ENCODE measurements at regions not wholly inside any gene's neighbourhood (a gene's known extent, or its start where the extent isn't known, plus 50 kb on each side); places are given as distances from the start of the nearest gene placed in this dataset.
"Not testable (repeated sequence)": the region's sequence is repeated elsewhere in the genome, so short reads cannot be mapped to it uniquely, and the experiment has no call there.

DNA sequence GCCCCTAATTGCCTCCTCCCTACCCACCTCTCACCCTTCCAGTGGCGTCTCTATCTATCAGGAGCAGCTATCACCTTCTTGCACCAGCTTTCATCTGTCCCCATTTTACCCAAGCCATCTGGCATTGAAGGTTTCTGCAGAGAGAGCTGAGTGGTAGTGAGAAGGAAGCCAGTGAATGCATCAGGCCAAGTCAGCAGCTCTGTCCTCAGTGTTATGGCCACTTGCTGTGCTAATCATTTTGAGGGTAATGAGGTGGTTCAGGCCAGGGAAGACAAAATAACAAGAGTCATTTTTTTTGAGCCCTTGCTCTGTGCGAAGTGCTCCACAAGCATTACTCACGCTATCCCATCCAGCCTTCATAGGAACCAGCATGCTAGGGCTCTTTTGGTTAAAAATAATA is 164.7 kb downstream of the SUDS3 start:
- no peak for DNase-seq

DNA sequence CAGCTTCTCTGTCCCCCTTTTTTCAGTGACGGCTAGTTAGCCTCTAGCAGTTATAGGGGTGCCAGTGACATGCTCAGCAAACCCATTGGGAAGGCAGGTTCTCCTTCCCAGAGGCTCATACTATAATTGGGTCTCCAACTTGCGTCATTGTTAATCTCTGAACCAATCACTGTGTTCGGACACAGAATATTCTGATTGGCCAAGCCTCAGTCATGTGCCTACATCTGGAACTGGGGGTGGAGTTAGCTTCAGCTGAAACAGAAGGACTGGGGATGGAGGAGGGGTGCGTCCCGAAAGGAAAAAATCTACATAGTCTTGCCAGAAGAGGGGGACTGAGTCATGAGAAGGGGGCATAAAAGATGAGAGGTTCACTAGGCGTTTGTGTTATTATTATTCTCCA is 165.6 kb downstream of the SUDS3 start:
- DNase-seq = no peak

DNA sequence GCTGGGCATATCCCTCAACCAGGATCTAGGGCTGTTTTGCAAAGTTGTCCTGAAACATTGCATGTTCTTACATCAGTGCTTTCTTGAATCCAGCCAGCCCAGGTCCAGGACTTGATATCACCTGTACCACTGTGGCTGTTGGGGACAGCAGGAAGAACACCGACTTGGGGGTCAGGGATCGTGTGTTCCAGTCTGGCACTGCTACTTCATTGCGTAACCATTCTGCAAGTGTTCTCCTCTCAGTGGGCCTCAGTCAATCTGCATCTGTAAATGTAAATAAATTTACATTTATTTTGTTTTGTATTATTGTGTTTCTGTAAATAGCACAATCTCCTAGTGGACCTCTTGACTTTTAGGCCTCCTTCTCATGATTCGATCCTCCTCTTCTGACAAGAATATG is 167.3 kb downstream of the SUDS3 start:
- no peak for DNase-seq

DNA sequence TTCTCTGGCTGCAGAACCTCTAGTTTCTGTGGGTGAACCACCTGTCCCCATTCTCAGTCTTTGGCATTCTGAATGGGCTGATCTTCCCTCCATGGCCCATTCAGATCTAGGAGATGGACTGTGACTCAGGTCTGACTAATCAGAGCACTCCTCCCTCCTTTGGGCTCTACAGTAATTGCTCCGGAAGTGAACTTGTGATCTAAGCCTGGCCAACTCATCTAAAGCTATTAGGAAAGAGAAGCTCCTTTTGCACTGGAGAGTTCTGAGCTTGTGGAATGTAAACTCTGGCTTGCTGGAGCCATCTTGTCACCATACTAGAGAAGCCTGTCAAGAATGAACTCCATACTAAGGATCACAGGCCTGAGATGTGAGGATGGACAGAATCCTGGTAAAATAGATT is 168.2 kb downstream of the SUDS3 start:
- DNase-seq = no peak

DNA sequence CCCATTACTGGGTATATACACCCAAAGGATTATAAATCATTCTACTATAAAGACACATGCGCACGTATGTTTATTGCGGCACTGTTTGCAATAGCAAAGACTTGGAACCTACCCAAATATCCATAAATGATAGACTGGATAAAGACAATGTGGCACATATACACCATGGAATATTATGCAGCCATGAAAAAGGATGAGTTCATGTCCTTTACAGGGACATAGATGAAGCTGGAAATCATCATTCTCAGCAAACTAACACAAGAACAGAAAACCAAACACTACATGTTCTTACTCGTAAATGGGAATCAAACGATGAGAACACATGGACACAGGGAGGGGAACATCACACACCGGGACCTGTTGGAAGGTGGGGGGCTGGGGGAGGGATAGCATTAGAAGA is 171.3 kb downstream of the SUDS3 start:
- DNase-seq = not testable (repeated sequence)

DNA sequence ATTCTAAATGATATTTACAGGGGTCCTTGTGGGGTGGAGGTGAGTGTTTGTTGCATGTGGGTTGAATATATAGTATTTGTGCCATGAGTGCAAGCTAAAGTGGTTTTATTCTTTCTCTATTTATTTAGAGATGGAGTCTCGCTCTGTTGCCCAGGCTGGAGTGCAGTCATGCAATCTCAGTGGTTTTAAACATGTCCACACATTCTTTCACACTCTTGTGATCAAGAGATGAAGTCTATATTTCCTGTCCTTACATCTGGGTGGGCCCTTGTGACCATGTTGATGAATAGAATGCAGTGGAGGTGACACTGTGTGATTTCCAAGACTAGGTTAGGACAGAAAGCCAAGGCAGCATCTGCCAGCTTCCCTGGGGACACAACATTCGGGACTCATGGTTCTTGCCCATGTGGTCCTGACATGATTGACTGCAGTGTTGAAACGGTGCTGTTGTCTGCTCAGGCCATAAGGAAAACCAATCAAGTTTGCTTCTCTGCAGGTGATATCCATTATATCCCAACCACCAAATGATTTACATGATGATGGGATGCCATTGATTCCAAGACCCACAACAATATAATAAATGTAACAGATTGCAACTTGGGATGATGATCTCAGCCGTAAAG is 172.6 kb downstream of the SUDS3 start:
- no peak for DNase-seq

DNA sequence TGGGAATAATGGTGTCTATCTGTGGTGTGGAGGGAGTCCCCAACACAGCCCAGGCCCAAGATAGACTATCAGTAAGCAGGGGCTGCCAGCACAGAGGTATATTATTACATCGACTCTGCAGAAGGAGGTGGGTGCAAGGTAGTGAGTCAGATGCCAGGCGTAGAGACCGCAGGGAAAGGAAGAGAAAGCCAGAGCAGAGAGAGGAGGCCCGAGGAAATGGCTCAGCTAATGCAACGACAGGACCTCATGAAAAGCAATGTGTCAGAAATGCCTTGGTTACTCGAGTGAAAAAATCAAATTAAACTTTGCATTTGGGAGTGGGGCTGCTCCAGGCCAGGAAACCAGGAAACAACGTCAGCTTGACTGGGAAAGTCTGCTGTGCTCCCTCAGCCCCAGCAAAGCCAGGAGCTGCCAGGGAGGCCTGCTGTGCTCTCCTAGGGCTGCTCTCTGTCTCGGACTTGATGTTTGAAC is 173.2 kb downstream of the SUDS3 start:
- DNase-seq = no peak

DNA sequence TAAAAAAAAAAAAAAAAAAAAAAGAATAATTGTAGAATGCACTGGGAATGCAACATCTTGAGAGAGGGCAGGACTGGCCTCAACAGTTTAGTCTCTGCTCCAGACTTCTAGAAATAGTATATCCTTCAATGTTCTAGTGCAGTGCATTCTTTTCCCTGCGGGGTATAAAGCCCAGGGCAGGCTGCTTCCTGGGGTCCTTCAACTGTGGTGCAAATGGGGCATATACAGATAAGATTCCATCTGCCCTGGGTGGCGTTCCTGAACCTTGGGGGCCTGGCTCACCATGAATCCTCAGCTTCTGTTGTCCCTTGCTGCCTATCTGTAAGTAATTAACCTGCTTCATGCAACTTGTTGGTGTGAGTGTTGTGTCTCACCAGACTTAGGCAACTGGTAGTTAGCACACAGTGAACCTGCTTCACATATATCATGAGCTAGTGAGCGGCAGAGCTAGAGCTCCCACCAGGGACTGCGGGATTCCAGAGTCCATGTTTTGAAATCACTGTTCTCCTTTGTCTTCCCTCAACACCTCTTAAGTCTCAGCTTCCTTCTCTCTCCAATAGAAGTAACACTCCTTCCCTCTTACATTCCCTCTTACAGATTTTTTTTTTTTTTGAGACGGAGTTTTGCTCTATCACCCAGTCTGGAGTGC is 177.6 kb downstream of the SUDS3 start:
- DNase-seq = no peak

DNA sequence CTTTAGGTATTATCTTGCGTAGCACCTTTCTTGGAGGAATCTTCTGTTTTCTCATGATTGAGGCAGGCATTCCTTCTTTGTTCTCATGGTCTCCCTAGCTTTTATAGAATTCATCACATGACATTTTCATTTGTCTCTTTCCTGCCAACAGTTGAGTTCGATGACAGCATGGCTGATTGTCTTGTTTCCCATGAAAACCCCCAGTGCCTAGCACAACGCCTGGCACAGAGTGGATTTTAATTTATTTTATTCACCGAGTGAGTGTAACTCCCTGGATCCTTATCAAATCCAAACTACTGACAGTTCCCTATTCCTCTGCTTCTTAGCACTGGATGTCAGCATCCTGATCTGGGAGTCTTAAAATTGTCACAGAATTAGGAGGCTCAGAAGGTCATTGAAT is 182.6 kb downstream of the SUDS3 start:
- no peak for DNase-seq

DNA sequence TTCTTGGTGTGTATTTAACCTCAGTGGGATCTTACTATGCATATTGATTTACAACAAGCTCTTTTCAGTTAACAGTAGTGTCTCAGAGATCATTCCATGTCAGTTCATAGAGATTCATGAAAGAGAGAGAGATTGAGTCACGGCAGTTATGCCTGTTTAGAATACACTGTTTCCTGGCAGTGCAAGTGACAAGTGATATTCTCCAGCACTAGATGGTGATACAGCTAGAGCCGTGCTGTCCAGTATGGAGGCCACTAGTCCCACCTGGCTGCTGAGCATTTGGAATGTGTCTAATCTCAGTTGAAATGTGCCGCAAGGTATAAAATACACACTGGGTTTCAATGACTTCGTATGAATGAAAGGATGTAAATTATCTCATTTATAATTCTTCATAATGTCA is 184.4 kb downstream of the SUDS3 start:
- DNase-seq = no peak

DNA sequence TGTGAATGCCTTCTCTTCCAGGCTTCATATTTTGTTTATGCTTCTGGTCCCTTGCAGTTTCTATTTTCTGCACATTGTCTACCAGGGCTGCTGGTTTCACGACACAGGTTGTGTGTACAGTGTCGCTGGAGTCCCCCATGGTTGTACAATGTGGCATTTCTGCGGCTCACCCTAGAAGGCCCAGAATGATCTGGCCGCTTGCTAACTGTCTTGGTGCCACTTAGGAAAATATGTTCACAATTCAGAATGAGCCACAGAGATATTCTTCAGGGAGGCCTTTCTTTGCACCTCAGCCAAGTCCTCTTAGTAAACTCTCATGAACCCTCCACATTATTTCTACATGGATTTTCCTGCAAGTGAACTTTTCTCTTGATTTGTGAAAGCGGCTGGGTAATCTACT is 195.4 kb downstream of the SUDS3 start:
- DNase-seq = no peak

DNA sequence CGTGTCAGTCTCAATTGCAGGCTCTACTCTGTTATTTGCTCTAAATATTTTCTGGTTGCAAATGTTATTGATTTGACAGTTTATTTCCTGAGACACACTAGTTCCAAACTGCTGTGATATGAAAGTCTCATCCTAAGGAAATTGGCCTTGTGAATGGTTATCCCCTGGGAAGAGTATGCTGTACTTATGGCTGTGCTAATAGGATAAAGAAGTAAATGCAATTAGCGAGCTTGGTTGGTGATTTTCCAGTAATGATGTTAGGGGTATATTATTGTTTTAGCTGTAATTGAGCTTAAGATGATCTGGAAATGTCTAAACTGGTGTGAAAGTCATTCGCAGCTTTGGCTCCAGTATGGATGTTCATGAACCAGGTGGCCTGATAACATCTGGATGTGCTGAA is 197.9 kb downstream of the SUDS3 start:
- DNase-seq = no peak

DNA sequence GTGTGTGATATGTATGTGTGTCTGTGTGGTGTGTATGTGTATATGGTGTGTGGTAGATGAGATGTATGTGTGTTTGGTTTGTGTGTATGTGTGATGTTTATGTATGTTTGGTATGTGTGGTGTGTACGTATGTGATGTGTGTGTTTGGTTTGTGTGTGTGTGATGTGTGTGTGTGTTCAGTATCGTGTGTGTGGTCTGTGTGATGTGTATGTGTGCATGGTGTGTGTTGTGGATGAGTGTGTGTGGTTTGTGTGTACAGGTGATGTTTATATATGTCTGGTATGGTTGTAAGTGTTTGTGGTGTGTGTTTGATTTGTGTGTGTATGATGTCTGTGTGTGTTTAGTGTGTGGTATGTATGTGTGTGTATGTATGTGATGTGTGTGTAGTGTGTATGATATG is 199.4 kb downstream of the SUDS3 start:
- no peak for DNase-seq

DNA sequence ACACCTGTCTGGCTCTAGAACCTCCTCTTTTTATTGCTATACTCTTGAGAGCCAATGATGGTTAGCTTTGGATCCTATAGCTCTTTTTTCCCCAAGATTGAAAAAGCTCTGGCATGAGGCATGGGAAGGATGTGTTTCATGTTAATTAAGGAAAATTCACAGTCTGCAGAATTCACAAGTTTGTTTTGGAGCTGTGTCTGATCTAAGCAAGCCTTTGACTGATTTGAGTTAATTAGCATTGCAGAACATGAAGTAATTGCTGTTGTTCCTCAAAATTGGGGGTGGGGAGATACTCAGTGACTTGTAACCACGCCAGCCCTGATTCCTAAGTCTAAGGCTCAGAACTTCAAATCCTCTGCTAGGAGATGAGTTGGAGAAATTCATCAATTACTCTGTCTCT is 205.0 kb downstream of the SUDS3 start:
- no peak for DNase-seq

DNA sequence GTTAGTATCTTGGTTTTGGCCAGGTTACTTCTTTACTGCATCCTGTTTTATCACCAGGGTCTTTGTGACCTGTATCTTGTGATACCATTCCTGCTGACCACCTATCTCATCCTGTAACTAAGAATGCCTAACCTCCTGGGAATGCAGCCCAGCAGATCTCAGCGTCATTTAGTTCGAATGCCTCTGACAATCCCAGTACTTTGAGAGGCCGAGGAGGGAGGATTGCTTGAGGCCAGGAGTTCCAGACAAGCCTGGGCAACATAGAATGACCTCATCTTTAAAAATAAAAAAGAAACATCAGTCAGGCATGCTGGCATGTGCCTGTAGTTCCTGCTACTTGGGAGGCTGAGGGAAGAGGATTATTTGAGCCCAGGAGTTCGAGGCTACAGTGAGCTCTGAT is 206.5 kb downstream of the SUDS3 start:
- DNase-seq = no peak

DNA sequence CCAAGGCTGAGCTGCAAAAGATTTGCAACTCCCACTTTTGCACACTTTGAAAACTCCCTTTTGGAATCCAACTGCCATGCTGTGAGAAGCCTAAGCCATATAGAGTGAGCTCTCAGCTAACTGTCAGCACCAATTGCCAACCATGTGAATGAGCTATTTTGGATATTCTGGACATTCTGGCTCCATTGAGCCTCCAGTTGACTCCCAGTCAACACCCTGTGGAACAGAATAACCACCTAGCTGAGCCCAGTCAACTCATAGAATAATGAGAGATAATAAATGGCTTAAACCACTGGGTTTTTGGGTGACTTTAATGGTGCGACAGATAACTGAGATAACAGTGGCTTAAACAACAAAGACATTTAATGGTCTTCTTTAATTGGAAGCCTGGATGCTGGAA is 210.1 kb downstream of the SUDS3 start:
- no peak for DNase-seq

DNA sequence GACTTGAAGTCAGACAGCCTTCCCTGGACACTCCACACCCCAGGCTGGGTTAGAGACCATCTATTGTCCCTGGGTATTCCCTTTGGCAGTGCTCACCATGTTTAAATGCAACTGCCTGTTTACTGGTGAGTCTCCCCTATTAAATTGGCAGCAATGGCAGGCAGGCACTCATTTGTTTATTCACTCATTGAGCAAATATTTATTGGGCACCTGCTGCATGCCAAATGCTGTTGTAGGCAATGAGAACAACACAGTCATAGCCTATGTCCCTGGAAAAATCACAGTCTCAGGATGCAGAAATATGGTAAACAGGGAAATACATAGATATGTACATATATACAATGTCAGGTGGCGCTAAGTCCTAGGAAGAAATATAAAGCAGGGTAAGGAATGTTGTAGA is 212.8 kb downstream of the SUDS3 start:
- no peak for DNase-seq

DNA sequence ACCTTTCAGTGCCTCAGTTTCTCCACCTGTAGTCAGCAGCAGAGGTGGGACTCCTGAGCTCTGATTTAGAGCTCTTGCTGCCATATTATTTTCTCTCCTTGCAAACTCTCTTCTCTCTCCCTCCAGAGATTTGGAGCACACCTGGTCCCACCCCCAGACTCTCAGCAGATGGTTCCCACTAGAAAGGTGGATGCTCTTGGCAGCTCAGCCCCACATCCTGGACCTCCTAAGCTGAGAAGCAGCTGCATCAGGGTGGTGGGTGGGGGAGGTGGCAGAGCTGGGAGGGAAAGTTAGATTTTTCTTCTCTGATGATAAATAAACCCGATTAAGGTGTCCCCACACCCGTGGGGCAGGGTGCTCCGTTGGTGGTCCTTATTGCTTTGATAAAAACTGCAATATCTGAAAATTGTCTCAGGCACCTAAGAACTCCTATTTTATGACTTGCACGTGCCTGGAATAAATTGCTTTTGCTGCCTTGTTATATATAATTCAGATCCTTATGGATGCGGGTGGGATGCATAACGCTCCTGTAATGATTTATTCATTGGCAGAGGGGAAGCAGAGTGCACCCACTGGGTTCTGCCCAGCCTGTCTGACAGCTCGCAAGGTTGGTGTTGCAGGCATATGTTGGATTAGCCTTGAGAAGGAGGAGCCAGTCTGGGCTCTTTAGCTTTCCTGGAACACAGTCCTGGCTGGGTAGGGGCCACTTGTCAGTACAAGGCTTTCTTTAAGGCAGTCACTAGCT is 214.2 kb downstream of the SUDS3 start:
- no peak for DNase-seq

DNA sequence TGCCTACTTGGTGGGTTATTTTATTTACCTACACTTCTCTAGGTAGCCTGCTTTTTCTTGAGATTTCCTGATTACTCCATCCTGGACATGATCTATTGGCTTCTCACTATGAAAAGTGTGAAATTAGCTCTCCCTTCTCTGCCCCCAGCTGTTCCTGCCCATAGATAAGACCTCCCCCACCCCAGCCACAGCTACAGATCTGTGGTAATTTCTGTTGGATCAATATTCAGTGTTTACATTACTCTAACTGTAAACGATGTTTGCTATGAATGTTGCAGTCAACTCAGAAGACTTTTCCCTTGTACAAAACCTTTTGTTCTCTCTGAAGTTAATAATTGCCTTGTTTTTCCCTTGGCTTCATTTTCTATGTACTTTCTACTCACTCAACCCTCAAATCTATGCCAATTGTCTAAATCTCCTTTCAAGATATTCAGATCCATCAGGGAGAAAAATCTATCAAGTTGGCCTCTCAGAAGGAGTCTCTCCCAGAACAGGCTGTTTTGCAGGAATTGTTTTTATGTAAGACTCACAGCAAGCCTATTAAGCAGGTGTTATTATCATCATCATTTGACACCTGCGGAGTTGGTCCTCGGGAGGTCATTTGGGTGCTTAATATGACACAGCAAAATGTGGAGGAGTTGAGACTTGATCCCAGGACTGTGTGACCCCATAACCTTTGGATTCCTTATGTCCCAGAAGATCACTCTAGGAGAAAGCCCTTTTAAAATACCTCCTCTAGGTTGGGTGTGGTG is 227.4 kb downstream of the SUDS3 start:
- DNase-seq = no peak

DNA sequence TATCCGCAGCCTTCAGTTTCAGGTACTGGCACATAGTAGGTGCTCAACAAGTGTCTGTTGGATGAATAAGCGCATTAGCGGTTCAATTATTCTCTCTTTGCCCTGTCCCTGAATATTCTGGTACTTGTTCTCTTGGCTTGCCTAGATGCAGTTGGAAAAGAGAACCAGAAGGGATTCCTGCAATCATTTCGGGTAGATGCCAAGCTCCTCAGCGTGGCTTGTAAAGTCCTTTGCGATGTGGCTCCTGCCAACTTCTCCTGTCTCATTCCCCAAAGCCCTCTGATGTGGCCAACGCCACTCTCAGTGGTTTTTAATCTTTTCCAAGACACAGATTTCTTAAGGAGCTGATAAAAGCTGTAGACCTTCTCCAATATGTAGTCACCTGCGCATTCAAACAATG is 230.3 kb downstream of the SUDS3 start:
- DNase-seq = no peak

DNA sequence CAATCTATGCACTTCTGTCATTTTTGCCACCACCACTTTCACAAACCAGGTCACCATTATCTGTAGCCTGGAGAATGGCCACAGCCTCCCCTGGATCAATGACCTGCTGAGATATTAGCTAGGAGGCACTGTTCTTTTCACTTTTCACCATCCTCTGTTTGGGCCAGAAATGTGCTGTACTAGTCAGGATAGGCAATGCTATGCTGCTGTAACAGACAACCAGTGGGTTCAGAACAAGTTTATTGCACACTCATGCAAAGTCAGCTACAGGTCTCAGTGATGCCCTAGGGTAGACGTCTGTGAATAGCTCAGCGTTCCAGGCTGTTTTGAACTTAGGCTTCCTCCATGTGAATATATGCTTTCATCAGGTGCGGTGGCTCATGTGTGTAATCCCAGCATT is 231.5 kb downstream of the SUDS3 start:
- DNase-seq = no peak

DNA sequence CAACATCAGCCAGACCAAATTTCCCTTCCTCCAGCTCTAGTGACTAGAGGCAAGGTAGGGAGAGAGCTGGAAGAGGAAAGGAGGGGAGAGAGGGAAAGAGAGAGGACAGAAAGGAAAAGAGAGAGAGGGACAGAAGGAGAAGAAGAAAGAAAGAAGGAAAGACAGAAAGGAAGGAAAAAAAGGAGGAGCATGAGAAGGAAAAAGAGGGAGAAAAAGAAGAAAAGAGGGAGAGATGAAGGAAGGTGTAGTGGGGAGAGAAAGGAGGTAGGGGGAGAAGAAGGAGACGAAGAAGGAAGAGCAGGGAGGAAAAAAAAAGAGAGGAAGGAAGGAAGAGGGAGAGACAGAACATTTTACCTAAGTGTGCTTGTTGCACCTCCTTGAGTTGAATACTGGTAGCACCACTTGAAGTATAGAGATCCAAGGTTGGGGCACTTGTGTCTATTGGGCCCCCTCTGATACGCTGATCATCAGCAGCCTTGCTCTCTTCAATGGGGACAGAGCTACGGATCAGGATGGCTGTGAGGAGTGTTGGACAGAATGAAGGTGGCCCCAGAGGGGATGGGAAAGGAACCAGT is 232.5 kb downstream of the SUDS3 start:
- no peak for DNase-seq

DNA sequence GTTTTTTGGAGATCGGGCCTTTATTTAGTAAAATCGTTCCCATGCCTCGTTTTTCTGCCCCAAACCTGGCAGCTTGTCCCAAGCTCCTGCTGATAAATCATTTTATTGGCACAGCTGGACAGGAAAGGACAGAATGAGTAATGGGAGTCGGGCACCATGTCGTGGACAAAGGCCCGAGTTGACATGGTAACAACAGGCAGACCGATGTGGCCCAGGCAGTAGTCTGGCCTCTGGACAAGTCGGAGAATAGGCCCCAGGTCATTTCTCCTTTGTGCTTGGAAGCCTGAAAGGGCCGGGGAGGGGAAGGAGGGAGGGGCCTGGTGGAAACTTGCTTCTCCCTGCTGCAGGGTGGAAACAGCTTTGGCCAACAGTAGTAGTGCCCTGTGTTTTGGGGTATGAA is 234.9 kb downstream of the SUDS3 start:
- DNase-seq = no peak

Data from DMS153 (cell line).